Ovary (tissue), 7 donors: ENCODE measurements at regions not wholly inside any gene's neighbourhood (a gene's known extent, or its start where the extent isn't known, plus 50 kb on each side); places are given as distances from the start of the nearest gene placed in this dataset.

Experiments
- DNase-seq, 5 donors: peaks; one replicate each; pipeline ENCODE4 v3.0.0-alpha.2; 2019 to 2020
- H3K27ac ChIP-seq, 2 donors: fragments of 200-600 bp; one replicate each; pipeline versions ENCODE4 v1.5.1 to v1.8.0; 2019 to 2022
- H3K27me3 ChIP-seq: fragments of 200-600 bp; one replicate; pipeline ENCODE4 v1.8.0; 2022
- H3K36me3 ChIP-seq: fragments of 200-600 bp; sonication (generic); one replicate; pipeline ENCODE4 v1.5.1; 2019
- H3K4me1 ChIP-seq: one replicate; pipeline ENCODE4 v1.8.1; 2013; ENCODE audit warnings: mild to moderate bottlenecking, moderate library complexity; ENCODE audit not compliant: insufficient read depth
- H3K4me3 ChIP-seq: fragments of 200-600 bp; sonication (generic); one replicate; pipeline ENCODE4 v1.5.1; 2017
- H3K9me3 ChIP-seq, 2 donors: fragments of 200-600 bp in 1 of 2; sonication (generic) in 1 of 2; one replicate each; pipeline versions ENCODE4 v1.5.1 to v1.8.1; 2013 to 2019; ENCODE audit warnings: mild to moderate bottlenecking in 1 of 2, moderate library complexity in 1 of 2
- CTCF ChIP-seq, 3 donors: fragments of 450-650 bp in 2 of 3; fragments of 200-600 bp in 1 of 3; IDR thresholded peaks; one replicate each; pipeline versions ENCODE4 v1.5.1 to v1.8.0; 2016 to 2022; ENCODE audit warnings: antibody characterized with exemption in 3 of 3, mild to moderate bottlenecking in 1 of 3
- EP300 ChIP-seq: sonication (generic); formaldehyde crosslinking; IDR thresholded peaks from one replicate; pipeline ENCODE4 v1.6.1; 2017; ENCODE audit warnings: antibody characterized with exemption
- POLR2A ChIP-seq: fragments of 450-650 bp; IDR thresholded peaks from one replicate; pipeline ENCODE4 v1.6.1; 2017; ENCODE audit warnings: antibody characterized with exemption, mild to moderate bottlenecking, moderate library complexity
- WGBS, 3 donors: extraction: QIAGEN DNeasy Blood & Tissue Kit in 1 of 3; methylation state at CpG; one replicate each; pipeline versions ENCODE4 v1.1.5 to v1.1.7; 2013 to 2017; 5-methylcytosine and 5-hydroxymethylcytosine counted together
- intact Hi-C, 4 donors: fragments of 100-400 bp; cut with DNase I; formaldehyde crosslinking; loops; one replicate each; pipeline versions ENCODE4 v1.11.0 to v1.15.1; 2022 to 2023
- donor health status: DM: no; HTN: no; CAD: no; lungs with moderate emphysema.
- donor health status: DM: no; HTN: no; CAD: no.
- donor health status: Bipolar disorder and iron deficiency.
- donor health status: DM: no; HTN: no; CAD: no.
- donor health status: DM: yes; HTN: yes; CAD: no.

- Histone ChIP-seq H3K27ac (no peak overlapping the region), H3K9me3 (no peaks in the 10 kb centered on the region), H3K4me1 (no peaks in the 10 kb centered on the region), H3K36me3 (no peaks in the 10 kb centered on the region), H3K27me3 (no peaks in the 10 kb centered on the region), H3K4me3 (no peak overlapping the region)
- WGBS, 3 donors, result 40 to 58% (median 51%) methylated on average over 6 of the region's 6 CpGs
- DNase-seq, result peak in 1 of 5 donors; percentile 24
- no peak for TF ChIP-seq POLR2A
- TF ChIP-seq CTCF (IDR thresholded peaks at IDR 0.05), result no peak
- no peak for TF ChIP-seq EP300
- intact Hi-C loops, result no loop called here
These were observed 404.4 kb downstream of the SLC6A15 start for GRCh38 chr12:84507956-84508850.

- H3K27ac ChIP-seq, result no peak overlapping the region
- no peaks in the 10 kb centered on the region for H3K4me1 ChIP-seq
- no peak overlapping the region for H3K4me3 ChIP-seq
- intact Hi-C loops, result no loop called here
- TF ChIP-seq POLR2A (no peak), EP300 (no peak), CTCF (IDR thresholded peaks at IDR 0.05) (no peak)
- H3K27me3 ChIP-seq, result no peaks in the 10 kb centered on the region
- H3K9me3 ChIP-seq, result no peaks in the 10 kb centered on the region
- H3K36me3 ChIP-seq, result no peaks in the 10 kb centered on the region
- 30 to 49% (median 42%) methylated on average over 5 of the region's 5 CpGs for WGBS, 3 donors
- no peak for DNase-seq
These were observed 406.3 kb downstream of the SLC6A15 start for GRCh38 chr12:84506282-84506681.

- no peaks in the 10 kb centered on the region for H3K27me3 ChIP-seq
- WGBS, 3 donors, result 49 to 58% (median 54%) methylated on average over 4 of the region's 4 CpGs
- H3K4me1 ChIP-seq, result no peaks in the 10 kb centered on the region
- no peaks in the 10 kb centered on the region for H3K9me3 ChIP-seq
- TF ChIP-seq POLR2A (no peak), CTCF (IDR thresholded peaks at IDR 0.05) (no peak), EP300 (no peak)
- no peak overlapping the region for H3K4me3 ChIP-seq
- intact Hi-C loops, result no loop called here
- H3K27ac ChIP-seq, result no peak overlapping the region
- no peaks in the 10 kb centered on the region for H3K36me3 ChIP-seq
- no peak for DNase-seq
These were observed 409.5 kb downstream of the SLC6A15 start for GRCh38 chr12:84502907-84503787.

- Histone ChIP-seq H3K9me3 (no peaks in the 10 kb centered on the region), H3K27me3 (no peaks in the 10 kb centered on the region), H3K4me3 (no peak overlapping the region), H3K27ac (no peak overlapping the region), H3K36me3 (no peaks in the 10 kb centered on the region), H3K4me1 (no peaks in the 10 kb centered on the region)
- DNase-seq, result no peak
- TF ChIP-seq POLR2A (no peak), EP300 (no peak), CTCF (IDR thresholded peaks at IDR 0.05) (no peak)
- WGBS, 3 donors, result 88 to 96% (median 92%) methylated on average over 2 of the region's 2 CpGs
- intact Hi-C loops, result no loop called here
These were observed 410.3 kb downstream of the SLC6A15 start for GRCh38 chr12:84502180-84502860.
